CD4-positive, alpha-beta T cell (primary cell): ENCODE measurements at regions not wholly inside any gene's neighbourhood (a gene's known extent, or its start where the extent isn't known, plus 50 kb on each side); places are given as distances from the start of the nearest gene placed in this dataset.

Experiments
- ATAC-seq: fragments of 200-7000 bp; cut with Tn5 transposase; one replicate; pipeline ENCODE4 v1.10.0; 2022; ENCODE audit warnings: mild to moderate bottlenecking; ENCODE audit not compliant: poor library complexity
- CTCF ChIA-PET: fragments of 350-600 bp; sonication (Branson Sonifier 250); formaldehyde crosslinking; loops from one replicate; lab custom pipeline; 2021; ENCODE audit warnings: antibody characterized with exemption, inconsistent platforms; lab: Charles Lee
- POLR2A ChIA-PET: fragments of 350-600 bp; sonication (Branson Sonifier 250); formaldehyde crosslinking; loops from one replicate; lab custom pipeline; 2021; ENCODE audit warnings: antibody characterized with exemption, inconsistent platforms; lab: Charles Lee
- DNase-seq, 14 experiments: peaks; one replicate each; pipeline ENCODE4 v3.0.0-alpha.2; 2013 to 2020; ENCODE audit warnings: mixed read lengths in 2 of 14
- H3K27ac ChIP-seq, 2 donors: one replicate each; pipeline versions ENCODE4 v1.5.1 to v1.7.0; 2013; ENCODE audit warnings: low read length in 2 of 2, low read depth in 1 of 2, mild to moderate bottlenecking in 1 of 2
- H3K27me3 ChIP-seq, 2 experiments: 1 replicate in 1 of 2; 2 replicates in 1 of 2; pipeline versions ENCODE4 v1.6.1 to v1.7.0; 2013; ENCODE audit warnings: low read length in 2 of 2, control low read depth in 1 of 2, mild to moderate bottlenecking in 1 of 2, moderate library complexity in 1 of 2; ENCODE audit not compliant: insufficient read depth in 2 of 2, control insufficient read depth in 1 of 2
- H3K36me3 ChIP-seq: one replicate; pipeline ENCODE4 v1.6.1; 2013; ENCODE audit warnings: low read length, control low read depth; ENCODE audit not compliant: insufficient read depth
- H3K4me1 ChIP-seq: one replicate; pipeline ENCODE4 v1.6.1; 2013; ENCODE audit warnings: low read length, control low read depth; ENCODE audit not compliant: insufficient read depth
- H3K4me3 ChIP-seq: one replicate; pipeline ENCODE4 v1.5.1; 2013; ENCODE audit warnings: mild to moderate bottlenecking, low read length, moderate library complexity
- H3K9me3 ChIP-seq, 2 experiments: 1 replicate in 1 of 2; 2 replicates in 1 of 2; pipeline versions ENCODE4 v1.6.1 to v1.7.0; 2013; ENCODE audit warnings: low read length in 2 of 2, mild to moderate bottlenecking in 2 of 2, control low read depth in 1 of 2, moderate library complexity in 1 of 2; ENCODE audit not compliant: control insufficient read depth in 1 of 2, insufficient read depth in 1 of 2
- H3K27ac Mint-ChIP-seq: one replicate; pipeline ENCODE4 v1.8.0; 2020; ENCODE audit warnings: mixed read lengths
- H3K27me3 Mint-ChIP-seq: one replicate; pipeline ENCODE4 v1.8.0; 2021; ENCODE audit warnings: mixed read lengths
- H3K36me3 Mint-ChIP-seq: one replicate; pipeline ENCODE4 v1.8.0; 2021; ENCODE audit warnings: low read depth, mixed read lengths
- H3K4me1 Mint-ChIP-seq: one replicate; pipeline ENCODE4 v1.8.0; 2021; ENCODE audit warnings: low read depth, mixed read lengths
- H3K4me3 Mint-ChIP-seq: one replicate; pipeline ENCODE4 v1.8.0; 2020; ENCODE audit warnings: mild to moderate bottlenecking, mixed read lengths
- H3K9me3 Mint-ChIP-seq: one replicate; pipeline ENCODE4 v1.8.0; 2020; ENCODE audit warnings: mixed read lengths
- intact Hi-C, 2 experiments: fragments of 100-400 bp; cut with DNase I in 1 of 2; cut with micrococcal nuclease in 1 of 2; formaldehyde crosslinking; loops; one replicate each; pipeline versions ENCODE4 v1.15.1 to v1.9.0; 2023 to 2025; cut with DNase I, micrococcal nuclease
- TF ChIP-seq, protein P1 (sequence below): fragments of 200-600 bp; IDR thresholded peaks from one replicate; pipeline ENCODE4 v1.8.0; 2022; ENCODE audit warnings: antibody characterized with exemption, mild to moderate bottlenecking

GRCh38 chr20:50327666-50328065, 137.0 kb downstream of the CEBPB start:
- Histone ChIP-seq H3K27me3 (no peaks in the 10 kb centered on the region), H3K4me1 (no peaks in the 10 kb centered on the region), H3K36me3 (no peaks in the 10 kb centered on the region), H3K27ac (no peak overlapping the region), H3K9me3 (peaks cover 0 to 10% of the 10 kb centered on the region in 2 experiments), H3K4me3 (no peak overlapping the region)
- POLR2A ChIA-PET = interaction anchor here (2.2 kb wide), 1 partner anchor 11 kb away, joined by 5 read pairs; no protein-coding TSS in a partner anchor
- no peaks in the 10 kb centered on the region for H3K27me3 Mint-ChIP-seq
- no peaks in the 10 kb centered on the region for H3K4me1 Mint-ChIP-seq
- no peaks in the 10 kb centered on the region for H3K36me3 Mint-ChIP-seq
- intact Hi-C loops = no loop called here
- DNase-seq = no peak
- no peak for ATAC-seq
- TF ChIP-seq, protein P1, sequence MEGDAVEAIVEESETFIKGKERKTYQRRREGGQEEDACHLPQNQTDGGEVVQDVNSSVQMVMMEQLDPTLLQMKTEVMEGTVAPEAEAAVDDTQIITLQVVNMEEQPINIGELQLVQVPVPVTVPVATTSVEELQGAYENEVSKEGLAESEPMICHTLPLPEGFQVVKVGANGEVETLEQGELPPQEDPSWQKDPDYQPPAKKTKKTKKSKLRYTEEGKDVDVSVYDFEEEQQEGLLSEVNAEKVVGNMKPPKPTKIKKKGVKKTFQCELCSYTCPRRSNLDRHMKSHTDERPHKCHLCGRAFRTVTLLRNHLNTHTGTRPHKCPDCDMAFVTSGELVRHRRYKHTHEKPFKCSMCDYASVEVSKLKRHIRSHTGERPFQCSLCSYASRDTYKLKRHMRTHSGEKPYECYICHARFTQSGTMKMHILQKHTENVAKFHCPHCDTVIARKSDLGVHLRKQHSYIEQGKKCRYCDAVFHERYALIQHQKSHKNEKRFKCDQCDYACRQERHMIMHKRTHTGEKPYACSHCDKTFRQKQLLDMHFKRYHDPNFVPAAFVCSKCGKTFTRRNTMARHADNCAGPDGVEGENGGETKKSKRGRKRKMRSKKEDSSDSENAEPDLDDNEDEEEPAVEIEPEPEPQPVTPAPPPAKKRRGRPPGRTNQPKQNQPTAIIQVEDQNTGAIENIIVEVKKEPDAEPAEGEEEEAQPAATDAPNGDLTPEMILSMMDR = no peak
- CTCF ChIA-PET = interaction anchor here (0.6 kb wide), 1 partner anchor 145 kb away, joined by 3 read pairs; no protein-coding TSS in a partner anchor
- H3K9me3 Mint-ChIP-seq = peaks cover 2% of the 10 kb centered on the region
- no peak overlapping the region for H3K4me3 Mint-ChIP-seq
- H3K27ac Mint-ChIP-seq = no peak overlapping the region

GRCh38 chr20:50328222-50328979, 137.8 kb downstream of the CEBPB start:
- Histone ChIP-seq H3K36me3 (no peaks in the 10 kb centered on the region), H3K27ac (no peak overlapping the region), H3K4me1 (no peaks in the 10 kb centered on the region), H3K27me3 (no peaks in the 10 kb centered on the region), H3K9me3 (peaks cover 0 to 10% of the 10 kb centered on the region in 2 experiments), H3K4me3 (no peak overlapping the region)
- ChIA-PET CTCF (interaction anchor here (0.6 kb wide), 1 partner anchor 145 kb away, joined by 3 read pairs; no protein-coding TSS in a partner anchor), POLR2A (interaction anchor here (0.6 to 2.2 kb wide), 2 partner anchors 10 to 530 kb away, joined by 4 to 5 read pairs; no protein-coding TSS in a partner anchor)
- no peak for DNase-seq
- Mint-ChIP-seq H3K36me3 (no peaks in the 10 kb centered on the region), H3K4me1 (no peaks in the 10 kb centered on the region), H3K9me3 (peaks cover 2% of the 10 kb centered on the region), H3K27me3 (no peaks in the 10 kb centered on the region), H3K4me3 (no peak overlapping the region), H3K27ac (no peak overlapping the region)
- TF ChIP-seq, protein P1 = no peak
- intact Hi-C loops = no loop called here
- no peak for ATAC-seq

GRCh38 chr20:50328996-50329898, 138.6 kb downstream of the CEBPB start:
- no peaks in the 10 kb centered on the region for H3K4me1 Mint-ChIP-seq
- POLR2A ChIA-PET = interaction anchor here (0.6 to 2.2 kb wide), 2 partner anchors 9 to 531 kb away, joined by 4 to 5 read pairs; no protein-coding TSS in a partner anchor

More at GRCh38 chr20:50328996-50329898, 138.6 kb downstream of the CEBPB start:
- no peaks in the 10 kb centered on the region for H3K36me3 Mint-ChIP-seq
- intact Hi-C loops = no loop called here
- H3K36me3 ChIP-seq = no peaks in the 10 kb centered on the region
- CTCF ChIA-PET = no interaction called here
- peaks cover 2% of the 10 kb centered on the region for H3K9me3 Mint-ChIP-seq
- no peaks in the 10 kb centered on the region for H3K27me3 Mint-ChIP-seq
- TF ChIP-seq, protein P1 = no peak
- no peak overlapping the region for H3K27ac Mint-ChIP-seq
- DNase-seq = no peak
- H3K4me3 ChIP-seq = no peak overlapping the region
- H3K27ac ChIP-seq = no peak overlapping the region
- ATAC-seq = no peak
- H3K4me3 Mint-ChIP-seq = no peak overlapping the region
- no peaks in the 10 kb centered on the region for H3K27me3 ChIP-seq
- H3K4me1 ChIP-seq = no peaks in the 10 kb centered on the region
- peaks cover 0 to 10% of the 10 kb centered on the region in 2 experiments for H3K9me3 ChIP-seq
